ENCODE measurements at regions not wholly inside any gene's neighbourhood (a gene's known extent, or its start where the extent isn't known, plus 50 kb on each side); places are given as distances from the start of the nearest gene placed in this dataset.

DNA sequence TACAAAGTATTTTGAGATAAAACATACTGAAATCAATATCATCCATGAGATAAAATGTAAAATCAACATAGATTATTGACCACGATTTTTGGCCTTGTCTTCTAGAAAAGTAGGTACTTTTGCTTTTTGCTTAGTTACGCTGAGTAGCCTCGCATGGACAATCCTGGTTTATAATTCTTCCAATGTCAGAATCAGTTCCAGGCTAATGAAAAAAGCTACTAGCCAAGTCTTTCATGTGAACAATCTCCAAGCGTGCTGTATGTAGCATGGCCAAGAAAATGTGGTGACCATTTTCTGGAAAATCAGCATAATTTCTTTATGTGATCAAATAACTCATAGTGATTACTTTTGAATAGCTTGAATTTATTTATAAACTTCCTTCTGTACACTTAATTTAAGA lies 145.8 kb downstream of the NTMT2 start:
- no peak for DNase-seq (ENCODE audit: low read depth, low spot score)
- TF ChIP-seq, protein P1, sequence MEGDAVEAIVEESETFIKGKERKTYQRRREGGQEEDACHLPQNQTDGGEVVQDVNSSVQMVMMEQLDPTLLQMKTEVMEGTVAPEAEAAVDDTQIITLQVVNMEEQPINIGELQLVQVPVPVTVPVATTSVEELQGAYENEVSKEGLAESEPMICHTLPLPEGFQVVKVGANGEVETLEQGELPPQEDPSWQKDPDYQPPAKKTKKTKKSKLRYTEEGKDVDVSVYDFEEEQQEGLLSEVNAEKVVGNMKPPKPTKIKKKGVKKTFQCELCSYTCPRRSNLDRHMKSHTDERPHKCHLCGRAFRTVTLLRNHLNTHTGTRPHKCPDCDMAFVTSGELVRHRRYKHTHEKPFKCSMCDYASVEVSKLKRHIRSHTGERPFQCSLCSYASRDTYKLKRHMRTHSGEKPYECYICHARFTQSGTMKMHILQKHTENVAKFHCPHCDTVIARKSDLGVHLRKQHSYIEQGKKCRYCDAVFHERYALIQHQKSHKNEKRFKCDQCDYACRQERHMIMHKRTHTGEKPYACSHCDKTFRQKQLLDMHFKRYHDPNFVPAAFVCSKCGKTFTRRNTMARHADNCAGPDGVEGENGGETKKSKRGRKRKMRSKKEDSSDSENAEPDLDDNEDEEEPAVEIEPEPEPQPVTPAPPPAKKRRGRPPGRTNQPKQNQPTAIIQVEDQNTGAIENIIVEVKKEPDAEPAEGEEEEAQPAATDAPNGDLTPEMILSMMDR (IDR thresholded peaks at IDR 0.05; ENCODE audit: low read depth, low read length) = no peak
- in situ Hi-C loops (cut with HindIII; ENCODE audit: low sequenced_read_pairs) = no loop called here
- no peak overlapping the region for H3K4me3 ChIP-seq (ENCODE audit: low read depth, low read length)

DNA sequence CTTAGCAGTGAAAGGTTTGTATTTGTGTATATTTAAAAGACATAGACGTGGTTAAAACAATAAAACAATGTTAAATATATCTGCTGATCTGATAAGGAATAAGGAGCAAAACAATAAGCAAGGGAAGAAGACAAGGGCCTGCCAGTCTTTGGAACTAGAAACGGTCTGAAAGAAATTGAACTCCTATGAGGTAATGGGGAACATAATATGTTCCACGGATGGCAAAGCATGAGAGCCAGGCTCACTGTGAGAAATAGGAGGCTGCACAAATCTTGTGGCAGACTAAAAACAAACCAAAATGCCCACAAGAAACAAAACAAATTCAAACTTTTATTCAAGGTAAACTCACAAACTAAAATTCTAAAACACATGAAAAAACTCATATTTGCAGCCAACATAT lies 150.5 kb downstream of the NTMT2 start:
- in situ Hi-C loops (cut with HindIII; ENCODE audit: low sequenced_read_pairs) = no loop called here
- no peak for DNase-seq (ENCODE audit: low read depth, low spot score)
- TF ChIP-seq, protein P1 (IDR thresholded peaks at IDR 0.05; ENCODE audit: low read depth, low read length) = no peak
- H3K4me3 ChIP-seq (ENCODE audit: low read depth, low read length) = no peak overlapping the region

DNA sequence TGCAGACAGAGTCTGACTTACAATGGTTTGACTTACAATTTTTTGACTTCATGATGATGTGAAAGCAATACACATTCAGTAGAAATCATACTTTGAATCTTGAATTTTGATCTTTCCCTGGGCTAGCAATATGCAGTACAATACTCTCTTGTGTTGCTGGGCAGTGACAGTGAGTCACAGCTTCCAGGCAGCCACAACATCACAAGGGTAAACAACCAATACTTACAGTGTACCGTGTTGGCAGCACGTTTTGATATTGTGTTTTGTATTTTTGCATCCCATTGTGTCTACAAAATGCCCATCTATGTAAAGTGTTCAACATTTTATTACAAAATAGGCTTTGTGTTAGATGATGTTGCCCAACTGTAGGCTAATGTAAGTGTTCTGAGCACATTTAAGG lies 150.9 kb downstream of the NTMT2 start:
- DNase-seq (ENCODE audit: low read depth, low spot score) = no peak
- TF ChIP-seq, protein P1 (IDR thresholded peaks at IDR 0.05; ENCODE audit: low read depth, low read length) = no peak

DNA sequence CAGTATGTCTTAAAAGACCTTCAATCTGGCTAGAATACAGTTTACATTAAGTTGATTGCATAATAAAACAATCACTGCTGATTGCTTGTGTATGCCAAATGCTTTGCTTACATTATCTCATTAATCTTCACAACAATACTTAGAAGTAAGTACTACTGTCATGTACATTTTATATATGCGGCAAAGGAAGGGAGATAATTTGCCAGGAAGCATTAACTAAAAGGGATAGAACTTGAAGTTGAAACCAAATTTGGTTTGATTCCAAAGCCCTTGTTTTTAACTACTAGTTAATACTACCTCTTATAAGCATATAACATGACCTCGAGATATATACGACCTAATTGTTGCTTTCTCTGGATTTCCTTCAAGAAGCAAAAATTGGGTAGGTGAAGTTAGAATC lies 155.8 kb downstream of the NTMT2 start:
- no peak overlapping the region for H3K4me3 ChIP-seq (ENCODE audit: low read depth, low read length)
- TF ChIP-seq, protein P1 (IDR thresholded peaks at IDR 0.05; ENCODE audit: low read depth, low read length) = no peak
- DNase-seq (ENCODE audit: low read depth, low spot score) = no peak
- in situ Hi-C loops (cut with HindIII; ENCODE audit: low sequenced_read_pairs) = no loop called here

More for the DNA sequence above, 150.9 kb downstream of the NTMT2 start:
- in situ Hi-C loops (cut with HindIII; ENCODE audit: low sequenced_read_pairs) = no loop called here
- H3K4me3 ChIP-seq (ENCODE audit: low read depth, low read length) = no peak overlapping the region

DNA sequence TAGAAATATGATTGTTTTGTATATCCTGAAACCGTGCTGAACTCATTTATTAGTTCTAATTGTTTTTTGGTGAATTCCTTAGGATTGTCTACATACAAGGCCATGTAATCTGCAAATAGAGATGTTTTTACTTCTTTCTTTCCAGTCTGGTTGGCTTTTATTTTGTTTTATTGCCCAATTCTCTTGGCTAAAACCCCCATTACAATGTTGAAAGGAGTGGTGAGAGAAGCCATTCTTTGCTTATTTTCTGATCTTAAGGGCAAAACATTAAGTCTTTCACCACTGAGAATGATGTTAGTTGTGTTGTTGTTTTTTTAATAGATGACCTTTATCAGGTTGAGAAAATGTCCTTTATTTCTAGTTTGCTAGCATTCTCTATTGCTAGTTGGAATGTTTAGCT lies 157.3 kb downstream of the NTMT2 start:
- H3K4me3 ChIP-seq (ENCODE audit: low read depth, low read length) = no peak overlapping the region
- in situ Hi-C loops (cut with HindIII; ENCODE audit: low sequenced_read_pairs) = no loop called here
- no peak for DNase-seq (ENCODE audit: low read depth, low spot score)
- TF ChIP-seq, protein P1 (IDR thresholded peaks at IDR 0.05; ENCODE audit: low read depth, low read length) = no peak

DNA sequence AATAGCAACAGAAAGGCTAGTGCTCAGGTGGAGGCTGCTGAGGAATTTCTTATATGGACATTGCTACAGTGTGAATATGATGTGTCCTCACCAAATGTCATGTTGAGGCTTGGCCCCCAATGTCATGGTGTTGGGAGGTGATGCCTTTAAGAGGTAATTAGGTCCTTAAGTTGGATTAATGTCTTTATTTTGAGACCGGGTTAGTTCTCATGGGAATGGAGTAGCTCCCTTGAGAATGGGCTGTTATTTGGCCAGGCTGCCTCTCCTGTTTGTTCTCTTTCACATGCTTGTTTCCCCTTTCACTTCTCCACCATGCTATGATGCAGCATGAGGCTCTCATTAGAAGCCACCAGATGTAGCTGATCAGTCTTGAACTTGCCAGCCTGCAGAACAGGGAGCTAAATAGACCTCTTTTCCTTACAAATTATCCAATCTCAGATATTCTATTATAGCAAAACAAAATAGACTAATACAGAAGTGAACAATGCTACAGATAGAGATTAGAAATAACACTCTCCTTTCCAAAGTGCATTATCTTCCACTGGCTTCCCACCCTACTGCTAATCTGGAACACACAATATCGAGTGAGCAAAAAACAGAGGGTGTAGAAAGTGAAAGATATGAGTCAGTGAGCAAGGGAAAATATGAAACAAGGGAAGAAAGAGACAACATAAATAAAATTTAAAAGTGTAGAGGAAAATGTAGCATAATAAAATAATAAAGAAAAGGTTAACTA lies 160.2 kb downstream of the NTMT2 start:
- TF ChIP-seq, protein P1 (IDR thresholded peaks at IDR 0.05; ENCODE audit: low read depth, low read length) = no peak
- no peak for DNase-seq (ENCODE audit: low read depth, low spot score)
- in situ Hi-C loops (cut with HindIII; ENCODE audit: low sequenced_read_pairs) = no loop called here
- no peak overlapping the region for H3K4me3 ChIP-seq (ENCODE audit: low read depth, low read length)
